ENCODE measurements at regions not wholly inside any gene's neighbourhood (a gene's known extent, or its start where the extent isn't known, plus 50 kb on each side); places are given as distances from the start of the nearest gene placed in this dataset.

DNA sequence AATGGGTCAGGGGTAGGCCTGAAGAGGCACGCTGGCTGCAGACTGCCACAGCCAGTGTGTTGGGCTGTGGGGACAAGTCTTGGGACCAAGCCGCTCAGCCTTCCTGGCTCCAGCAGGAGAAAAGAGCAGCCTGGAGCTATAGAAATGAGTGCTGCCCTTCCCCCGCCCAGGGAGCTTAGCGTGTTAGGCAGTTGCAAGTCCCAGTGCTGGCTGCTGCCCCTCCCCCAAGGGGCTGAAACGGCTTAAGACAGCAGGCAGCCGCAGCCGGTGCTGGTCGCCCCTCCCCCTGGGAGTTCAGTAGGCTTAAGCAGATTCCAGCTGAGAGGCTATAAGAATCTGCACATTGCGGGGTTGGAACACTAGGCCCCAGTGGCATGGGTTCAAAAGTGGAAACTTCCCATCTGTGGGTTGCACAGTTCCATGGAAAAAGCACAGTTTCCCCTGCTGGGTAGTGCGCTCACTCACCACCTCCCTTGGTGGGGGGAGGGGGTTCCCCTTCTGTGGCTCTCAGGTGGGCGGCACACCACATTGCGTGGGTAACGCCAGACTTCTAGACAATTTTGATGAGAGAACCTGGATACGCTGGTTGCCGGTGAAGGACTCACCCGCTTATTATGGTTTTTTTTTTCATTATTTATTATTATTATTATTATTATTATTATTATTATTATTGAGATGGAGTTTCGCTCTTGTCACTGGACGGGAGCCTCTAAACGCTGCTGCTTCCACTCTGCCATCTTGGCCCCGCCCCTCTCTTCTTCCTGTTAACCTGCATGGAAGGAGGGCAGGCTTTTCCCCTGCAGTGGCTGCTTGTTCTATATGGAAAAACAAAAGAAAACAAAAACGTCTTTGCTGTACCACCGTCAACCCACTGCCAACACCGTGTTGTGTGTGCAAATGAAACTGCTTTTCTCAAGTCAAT is 151.1 kb downstream of the CXCL12 start (continued):
- peak; percentile 41 to 84; a peak in 2 of 3 replicates for TF ChIP-seq EP300 (IDR thresholded peaks at IDR 0.05; ENCODE audit: borderline replicate concordance in 1 of 2, low read depth in 2 of 2, low read length in 2 of 2)
- TF ChIP-seq ATF2 (IDR thresholded peaks at IDR 0.05; ENCODE audit: low read length), result no peak
- TF ChIP-seq, protein P1, sequence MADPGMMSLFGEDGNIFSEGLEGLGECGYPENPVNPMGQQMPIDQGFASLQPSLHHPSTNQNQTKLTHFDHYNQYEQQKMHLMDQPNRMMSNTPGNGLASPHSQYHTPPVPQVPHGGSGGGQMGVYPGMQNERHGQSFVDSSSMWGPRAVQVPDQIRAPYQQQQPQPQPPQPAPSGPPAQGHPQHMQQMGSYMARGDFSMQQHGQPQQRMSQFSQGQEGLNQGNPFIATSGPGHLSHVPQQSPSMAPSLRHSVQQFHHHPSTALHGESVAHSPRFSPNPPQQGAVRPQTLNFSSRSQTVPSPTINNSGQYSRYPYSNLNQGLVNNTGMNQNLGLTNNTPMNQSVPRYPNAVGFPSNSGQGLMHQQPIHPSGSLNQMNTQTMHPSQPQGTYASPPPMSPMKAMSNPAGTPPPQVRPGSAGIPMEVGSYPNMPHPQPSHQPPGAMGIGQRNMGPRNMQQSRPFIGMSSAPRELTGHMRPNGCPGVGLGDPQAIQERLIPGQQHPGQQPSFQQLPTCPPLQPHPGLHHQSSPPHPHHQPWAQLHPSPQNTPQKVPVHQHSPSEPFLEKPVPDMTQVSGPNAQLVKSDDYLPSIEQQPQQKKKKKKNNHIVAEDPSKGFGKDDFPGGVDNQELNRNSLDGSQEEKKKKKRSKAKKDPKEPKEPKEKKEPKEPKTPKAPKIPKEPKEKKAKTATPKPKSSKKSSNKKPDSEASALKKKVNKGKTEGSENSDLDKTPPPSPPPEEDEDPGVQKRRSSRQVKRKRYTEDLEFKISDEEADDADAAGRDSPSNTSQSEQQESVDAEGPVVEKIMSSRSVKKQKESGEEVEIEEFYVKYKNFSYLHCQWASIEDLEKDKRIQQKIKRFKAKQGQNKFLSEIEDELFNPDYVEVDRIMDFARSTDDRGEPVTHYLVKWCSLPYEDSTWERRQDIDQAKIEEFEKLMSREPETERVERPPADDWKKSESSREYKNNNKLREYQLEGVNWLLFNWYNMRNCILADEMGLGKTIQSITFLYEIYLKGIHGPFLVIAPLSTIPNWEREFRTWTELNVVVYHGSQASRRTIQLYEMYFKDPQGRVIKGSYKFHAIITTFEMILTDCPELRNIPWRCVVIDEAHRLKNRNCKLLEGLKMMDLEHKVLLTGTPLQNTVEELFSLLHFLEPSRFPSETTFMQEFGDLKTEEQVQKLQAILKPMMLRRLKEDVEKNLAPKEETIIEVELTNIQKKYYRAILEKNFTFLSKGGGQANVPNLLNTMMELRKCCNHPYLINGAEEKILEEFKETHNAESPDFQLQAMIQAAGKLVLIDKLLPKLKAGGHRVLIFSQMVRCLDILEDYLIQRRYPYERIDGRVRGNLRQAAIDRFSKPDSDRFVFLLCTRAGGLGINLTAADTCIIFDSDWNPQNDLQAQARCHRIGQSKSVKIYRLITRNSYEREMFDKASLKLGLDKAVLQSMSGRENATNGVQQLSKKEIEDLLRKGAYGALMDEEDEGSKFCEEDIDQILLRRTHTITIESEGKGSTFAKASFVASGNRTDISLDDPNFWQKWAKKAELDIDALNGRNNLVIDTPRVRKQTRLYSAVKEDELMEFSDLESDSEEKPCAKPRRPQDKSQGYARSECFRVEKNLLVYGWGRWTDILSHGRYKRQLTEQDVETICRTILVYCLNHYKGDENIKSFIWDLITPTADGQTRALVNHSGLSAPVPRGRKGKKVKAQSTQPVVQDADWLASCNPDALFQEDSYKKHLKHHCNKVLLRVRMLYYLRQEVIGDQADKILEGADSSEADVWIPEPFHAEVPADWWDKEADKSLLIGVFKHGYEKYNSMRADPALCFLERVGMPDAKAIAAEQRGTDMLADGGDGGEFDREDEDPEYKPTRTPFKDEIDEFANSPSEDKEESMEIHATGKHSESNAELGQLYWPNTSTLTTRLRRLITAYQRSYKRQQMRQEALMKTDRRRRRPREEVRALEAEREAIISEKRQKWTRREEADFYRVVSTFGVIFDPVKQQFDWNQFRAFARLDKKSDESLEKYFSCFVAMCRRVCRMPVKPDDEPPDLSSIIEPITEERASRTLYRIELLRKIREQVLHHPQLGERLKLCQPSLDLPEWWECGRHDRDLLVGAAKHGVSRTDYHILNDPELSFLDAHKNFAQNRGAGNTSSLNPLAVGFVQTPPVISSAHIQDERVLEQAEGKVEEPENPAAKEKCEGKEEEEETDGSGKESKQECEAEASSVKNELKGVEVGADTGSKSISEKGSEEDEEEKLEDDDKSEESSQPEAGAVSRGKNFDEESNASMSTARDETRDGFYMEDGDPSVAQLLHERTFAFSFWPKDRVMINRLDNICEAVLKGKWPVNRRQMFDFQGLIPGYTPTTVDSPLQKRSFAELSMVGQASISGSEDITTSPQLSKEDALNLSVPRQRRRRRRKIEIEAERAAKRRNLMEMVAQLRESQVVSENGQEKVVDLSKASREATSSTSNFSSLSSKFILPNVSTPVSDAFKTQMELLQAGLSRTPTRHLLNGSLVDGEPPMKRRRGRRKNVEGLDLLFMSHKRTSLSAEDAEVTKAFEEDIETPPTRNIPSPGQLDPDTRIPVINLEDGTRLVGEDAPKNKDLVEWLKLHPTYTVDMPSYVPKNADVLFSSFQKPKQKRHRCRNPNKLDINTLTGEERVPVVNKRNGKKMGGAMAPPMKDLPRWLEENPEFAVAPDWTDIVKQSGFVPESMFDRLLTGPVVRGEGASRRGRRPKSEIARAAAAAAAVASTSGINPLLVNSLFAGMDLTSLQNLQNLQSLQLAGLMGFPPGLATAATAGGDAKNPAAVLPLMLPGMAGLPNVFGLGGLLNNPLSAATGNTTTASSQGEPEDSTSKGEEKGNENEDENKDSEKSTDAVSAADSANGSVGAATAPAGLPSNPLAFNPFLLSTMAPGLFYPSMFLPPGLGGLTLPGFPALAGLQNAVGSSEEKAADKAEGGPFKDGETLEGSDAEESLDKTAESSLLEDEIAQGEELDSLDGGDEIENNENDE (IDR thresholded peaks at IDR 0.05; ENCODE audit: insufficient replicate concordance, low read length), result no peak
- peak; percentile 26; the same call in 1 of the 2 replicates for TF ChIP-seq POLR2AphosphoS5 (IDR thresholded peaks at IDR 0.05; ENCODE audit: low read depth, low read length)
- TF ChIP-seq SRF (IDR thresholded peaks at IDR 0.05; ENCODE audit: low read depth, low read length), result no peak
- TF ChIP-seq RAD21 (IDR thresholded peaks at IDR 0.05 in 1 of 2, conservative IDR thresholded peaks at IDR 0.05 in 1 of 2; ENCODE audit: low read depth in 2 of 2, low read length in 2 of 2), result peak in 1 of 2 experiments; percentile 30; a peak in 2 of 4 replicates
- peak; percentile 60; the same call in 1 of the 2 replicates for TF ChIP-seq CHD2 (IDR thresholded peaks at IDR 0.05; ENCODE audit: low read length)

Data from H1 (cell line).